PC-9 (cell line): ENCODE measurements at regions not wholly inside any gene's neighbourhood (a gene's known extent, or its start where the extent isn't known, plus 50 kb on each side); places are given as distances from the start of the nearest gene placed in this dataset.

Experiments used
- BruUV-seq: library from RNA; stranded (reverse); fragments of 400-500 nt; replicated peaks from 2 replicates; lab custom pipeline; 2021; lab: Mats Ljungman, UMichigan
- CTCF ChIA-PET: fragments of 300-600 bp; sonication (Branson Sonifier 250); formaldehyde crosslinking; loops from one replicate; lab custom pipeline; 2022; ENCODE audit warnings: antibody characterized with exemption; lab: Charles Lee
- POLR2A ChIA-PET: fragments of 300-600 bp; sonication (Branson Sonifier 250); formaldehyde crosslinking; loops from one replicate; lab custom pipeline; 2022; ENCODE audit warnings: antibody characterized with exemption; ENCODE audit not compliant: unreplicated experiment; lab: Charles Lee
- DNase-seq, 2 experiments: peaks; one replicate each; pipeline versions ENCODE4 v3.0.0 to v3.0.0-alpha.2; 2015 to 2022; ENCODE audit warnings: mixed read lengths in 1 of 2
- H2AFZ ChIP-seq: fragments of 200-600 bp; sonication (generic); 2 replicates; pipeline ENCODE4 v1.8.1; 2017; ENCODE audit warnings: antibody characterized with exemption
- H3F3A ChIP-seq: fragments of 200-600 bp; sonication (generic); 2 replicates; pipeline ENCODE4 v1.8.1; 2017; ENCODE audit warnings: antibody characterized with exemption, mild to moderate bottlenecking, low read depth; ENCODE audit not compliant: insufficient read depth
- H3K27ac ChIP-seq: fragments of 200-600 bp; sonication (generic); 2 replicates; pipeline ENCODE4 v1.6.1; 2016; ENCODE audit warnings: mixed run types
- H3K27me3 ChIP-seq: fragments of 200-600 bp; sonication (generic); 2 replicates; pipeline ENCODE4 v1.6.1; 2016; ENCODE audit warnings: low read depth, mixed run types; ENCODE audit not compliant: insufficient read depth
- H3K36me3 ChIP-seq: fragments of 200-600 bp; sonication (generic); 2 replicates; pipeline ENCODE4 v1.6.1; 2016; ENCODE audit warnings: low read depth, mixed run types
- H3K4me1 ChIP-seq: fragments of 200-600 bp; sonication (generic); replicated peaks from 2 replicates; pipeline ENCODE4 v1.6.1; 2016; ENCODE audit warnings: mixed run types; ENCODE audit not compliant: insufficient read depth
- H3K4me2 ChIP-seq: fragments of 200-600 bp; sonication (generic); 2 replicates; pipeline ENCODE4 v1.6.1; 2017; ENCODE audit warnings: mixed run types
- H3K4me3 ChIP-seq: fragments of 200-600 bp; sonication (generic); 2 replicates; pipeline ENCODE4 v1.6.1; 2016; ENCODE audit warnings: mixed run types
- H3K79me2 ChIP-seq: fragments of 200-600 bp; sonication (generic); 2 replicates; pipeline ENCODE4 v1.6.1; 2017; ENCODE audit warnings: low read depth, mixed run types
- H3K9me2 ChIP-seq: fragments of 200-600 bp; sonication (generic); 2 replicates; pipeline ENCODE4 v1.8.1; 2017; ENCODE audit warnings: mild to moderate bottlenecking; ENCODE audit not compliant: insufficient read depth
- H3K9me3 ChIP-seq: fragments of 200-600 bp; sonication (generic); 2 replicates; pipeline ENCODE4 v1.8.1; 2016; ENCODE audit warnings: low read depth; ENCODE audit not compliant: insufficient read depth
- H4K20me1 ChIP-seq: fragments of 200-600 bp; sonication (generic); 2 replicates; pipeline ENCODE4 v1.8.1; 2017; ENCODE audit not compliant: insufficient read depth
- EZH2 ChIP-seq: fragments of 200-600 bp; sonication (generic); IDR thresholded peaks from 2 replicates; pipeline ENCODE4 v1.8.0; 2017; ENCODE audit warnings: antibody characterized with exemption, low read depth
- intact Hi-C: fragments of 100-400 bp; cut with micrococcal nuclease; formaldehyde crosslinking; loops from one replicate; pipeline ENCODE4 v1.10.0; 2022; ENCODE audit not compliant: unreplicated experiment
- TF ChIP-seq, protein P1 (sequence below): fragments of 200-600 bp; sonication (generic); conservative IDR thresholded peaks from 2 replicates; pipeline ENCODE4 v1.6.1; 2017; ENCODE audit warnings: mixed run types, antibody characterized with exemption, mild to moderate bottlenecking, moderate library complexity

- Histone ChIP-seq H3F3A (no peaks in the 10 kb centered on the region), H3K4me3 (no peak overlapping the region), H3K9me3 (no peaks in the 10 kb centered on the region), H4K20me1 (no peaks in the 10 kb centered on the region), H2AFZ (no peak overlapping the region), H3K36me3 (no peaks in the 10 kb centered on the region), H3K4me1 (no peaks in the 10 kb centered on the region), H3K9me2 (no peaks in the 10 kb centered on the region), H3K4me2 (no peak overlapping the region), H3K27me3 (no peaks in the 10 kb centered on the region), H3K27ac (no peak overlapping the region), H3K79me2 (no peaks in the 10 kb centered on the region)
- ChIA-PET CTCF (no interaction called here), POLR2A (no interaction called here)
- no peak for DNase-seq
- TF ChIP-seq, protein P1, sequence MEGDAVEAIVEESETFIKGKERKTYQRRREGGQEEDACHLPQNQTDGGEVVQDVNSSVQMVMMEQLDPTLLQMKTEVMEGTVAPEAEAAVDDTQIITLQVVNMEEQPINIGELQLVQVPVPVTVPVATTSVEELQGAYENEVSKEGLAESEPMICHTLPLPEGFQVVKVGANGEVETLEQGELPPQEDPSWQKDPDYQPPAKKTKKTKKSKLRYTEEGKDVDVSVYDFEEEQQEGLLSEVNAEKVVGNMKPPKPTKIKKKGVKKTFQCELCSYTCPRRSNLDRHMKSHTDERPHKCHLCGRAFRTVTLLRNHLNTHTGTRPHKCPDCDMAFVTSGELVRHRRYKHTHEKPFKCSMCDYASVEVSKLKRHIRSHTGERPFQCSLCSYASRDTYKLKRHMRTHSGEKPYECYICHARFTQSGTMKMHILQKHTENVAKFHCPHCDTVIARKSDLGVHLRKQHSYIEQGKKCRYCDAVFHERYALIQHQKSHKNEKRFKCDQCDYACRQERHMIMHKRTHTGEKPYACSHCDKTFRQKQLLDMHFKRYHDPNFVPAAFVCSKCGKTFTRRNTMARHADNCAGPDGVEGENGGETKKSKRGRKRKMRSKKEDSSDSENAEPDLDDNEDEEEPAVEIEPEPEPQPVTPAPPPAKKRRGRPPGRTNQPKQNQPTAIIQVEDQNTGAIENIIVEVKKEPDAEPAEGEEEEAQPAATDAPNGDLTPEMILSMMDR, result no peak
- TF ChIP-seq EZH2, result no peak
- BruUV-seq, result no TSS peak
- intact Hi-C loops, result no loop called here
Observed at GRCh38 chr6:120615238-120615637, 719.0 kb downstream of the TBC1D32 start.

- BruUV-seq, result no TSS peak
- ChIA-PET POLR2A (no interaction called here), CTCF (no interaction called here)
- H4K20me1 ChIP-seq, result no peaks in the 10 kb centered on the region
- intact Hi-C loops, result no loop called here
- TF ChIP-seq, protein P1, result no peak
- no peak for TF ChIP-seq EZH2
- H3K9me2 ChIP-seq, result no peaks in the 10 kb centered on the region
- H3K36me3 ChIP-seq, result no peaks in the 10 kb centered on the region
- H3K9me3 ChIP-seq, result no peaks in the 10 kb centered on the region
- no peak overlapping the region for H3K27ac ChIP-seq
- H3K4me2 ChIP-seq, result no peak overlapping the region
- no peak overlapping the region for H3K4me3 ChIP-seq
- DNase-seq, result no peak
- no peaks in the 10 kb centered on the region for H3K79me2 ChIP-seq
- H3F3A ChIP-seq, result no peaks in the 10 kb centered on the region
- H3K27me3 ChIP-seq, result no peaks in the 10 kb centered on the region
- H3K4me1 ChIP-seq, result no peaks in the 10 kb centered on the region
- no peak overlapping the region for H2AFZ ChIP-seq
Observed at GRCh38 chr6:120614723-120615122, 719.6 kb downstream of the TBC1D32 start.

DNA sequence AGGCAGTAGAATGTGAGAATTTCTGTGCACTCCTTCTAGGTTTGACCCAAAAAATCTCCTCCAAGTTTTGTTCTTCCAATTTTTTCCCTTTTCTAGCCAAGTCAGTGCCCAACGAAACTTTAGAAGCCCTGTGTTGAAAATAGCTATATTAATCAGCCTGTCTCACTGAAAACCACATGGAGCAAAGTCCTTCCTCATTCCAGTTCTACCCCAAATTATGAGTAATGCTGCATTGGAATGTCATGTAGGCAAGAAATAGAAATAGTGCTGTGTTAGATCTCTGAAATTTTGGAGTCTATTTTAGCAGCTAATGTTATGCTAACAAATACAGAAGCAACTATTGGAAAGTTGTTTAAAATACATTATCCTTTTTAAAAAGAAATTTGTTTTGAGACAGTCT lies 725.5 kb downstream of the TBC1D32 start:
- Histone ChIP-seq H3K9me2 (no peaks in the 10 kb centered on the region), H3K27me3 (no peaks in the 10 kb centered on the region), H3K36me3 (no peaks in the 10 kb centered on the region), H3K4me2 (peak overlapping the region; percentile 33), H3K79me2 (no peaks in the 10 kb centered on the region), H3K27ac (peak overlapping the region; percentile 30), H3K4me3 (no peak overlapping the region), H2AFZ (peak overlapping the region; percentile 36; the same call in 1 of the 2 replicates), H3K4me1 (peaks cover 10% of the 10 kb centered on the region; the same call in 1 of the 2 replicates), H3F3A (no peaks in the 10 kb centered on the region), H3K9me3 (no peaks in the 10 kb centered on the region), H4K20me1 (no peaks in the 10 kb centered on the region)
- peak in 1 of 2 experiments; percentile 62 for DNase-seq
- TF ChIP-seq, protein P1, result no peak
- TF ChIP-seq EZH2, result no peak
- CTCF ChIA-PET, result no interaction called here
- BruUV-seq, result no TSS peak
- intact Hi-C loops, result no loop called here
- POLR2A ChIA-PET, result interaction anchor here (0.7 kb wide), 1 partner anchor 881 kb away, joined by 3 read pairs; no protein-coding TSS in a partner anchor
